Trophoblast cell (in vitro differentiated cells and primary cell): ENCODE measurements at regions not wholly inside any gene's neighbourhood (a gene's known extent, or its start where the extent isn't known, plus 50 kb on each side); places are given as distances from the start of the nearest gene placed in this dataset.

Experiments
- DNase-seq, 2 donors: peaks; one replicate each; pipeline ENCODE4 v3.0.0-alpha.2; 2016
- H2AFZ ChIP-seq: 2 replicates; pipeline ENCODE4 v1.6.1; 2013; ENCODE audit warnings: low read length, moderate library complexity, mild to moderate bottlenecking; ENCODE audit not compliant: insufficient read depth, poor library complexity
- H2AK5ac ChIP-seq: 2 replicates; pipeline ENCODE4 v1.6.1; 2013; ENCODE audit warnings: mild to moderate bottlenecking, low read length
- H2BK120ac ChIP-seq: 2 replicates; pipeline ENCODE4 v1.6.1; 2013; ENCODE audit warnings: low read length, mild to moderate bottlenecking, moderate library complexity; ENCODE audit not compliant: insufficient read depth, poor library complexity
- H2BK12ac ChIP-seq: 2 replicates; pipeline ENCODE4 v1.6.1; 2013; ENCODE audit warnings: mild to moderate bottlenecking, low read length, moderate library complexity
- H2BK5ac ChIP-seq: 2 replicates; pipeline ENCODE4 v1.6.1; 2013; ENCODE audit warnings: low read length, low read depth, moderate library complexity, mild to moderate bottlenecking; ENCODE audit not compliant: poor library complexity
- H3K14ac ChIP-seq: 2 replicates; pipeline ENCODE4 v1.6.1; 2013; ENCODE audit warnings: mild to moderate bottlenecking, low read length
- H3K18ac ChIP-seq: 2 replicates; pipeline ENCODE4 v1.6.1; 2013; ENCODE audit warnings: mild to moderate bottlenecking, low read length
- H3K23ac ChIP-seq: 2 replicates; pipeline ENCODE4 v1.6.1; 2013; ENCODE audit warnings: low read length
- H3K27ac ChIP-seq: 2 replicates; pipeline ENCODE4 v1.5.1; 2013; ENCODE audit warnings: low read depth, mild to moderate bottlenecking, inconsistent platforms, low read length, moderate library complexity
- H3K27me3 ChIP-seq: 2 replicates; pipeline ENCODE4 v1.6.1; 2013; ENCODE audit warnings: inconsistent platforms, mild to moderate bottlenecking, low read length, moderate library complexity; ENCODE audit not compliant: insufficient read depth
- H3K36me3 ChIP-seq, 2 experiments: 1 replicate in 1 of 2; 2 replicates in 1 of 2; pipeline ENCODE4 v1.6.1; 2013; ENCODE audit warnings: low read length in 2 of 2, mild to moderate bottlenecking in 2 of 2, moderate library complexity in 1 of 2; ENCODE audit not compliant: insufficient read depth in 2 of 2, control insufficient read depth in 1 of 2
- H3K4ac ChIP-seq: 2 replicates; pipeline ENCODE4 v1.6.1; 2013; ENCODE audit warnings: low read depth, mild to moderate bottlenecking, low read length, moderate library complexity
- H3K4me1 ChIP-seq, 2 experiments: 1 replicate in 1 of 2; 2 replicates in 1 of 2; pipeline ENCODE4 v1.6.1; 2013; ENCODE audit warnings: low read length in 2 of 2, mild to moderate bottlenecking in 2 of 2, moderate library complexity in 1 of 2; ENCODE audit not compliant: insufficient read depth in 2 of 2, control insufficient read depth in 1 of 2
- H3K4me2 ChIP-seq: 2 replicates; pipeline ENCODE4 v1.6.1; 2013; ENCODE audit warnings: inconsistent platforms, mild to moderate bottlenecking, low read length, moderate library complexity
- H3K4me3 ChIP-seq: 2 replicates; pipeline ENCODE4 v1.5.1; 2013; ENCODE audit warnings: mild to moderate bottlenecking, low read depth, low read length, inconsistent platforms
- H3K79me1 ChIP-seq: one replicate; pipeline ENCODE4 v1.6.1; 2013; ENCODE audit warnings: low read length
- H3K79me2 ChIP-seq: 2 replicates; pipeline ENCODE4 v1.6.1; 2013; ENCODE audit warnings: low read length, mild to moderate bottlenecking; ENCODE audit not compliant: control insufficient read depth, insufficient read depth, poor library complexity
- H3K9ac ChIP-seq: 2 replicates; pipeline ENCODE4 v1.6.1; 2013; ENCODE audit warnings: mild to moderate bottlenecking, low read length
- H3K9me3 ChIP-seq: 2 replicates; pipeline ENCODE4 v1.6.1; 2013; ENCODE audit warnings: low read depth, mild to moderate bottlenecking, control low read depth, inconsistent platforms, low read length; ENCODE audit not compliant: insufficient read depth
- H4K12ac ChIP-seq: 2 replicates; pipeline ENCODE4 v1.6.1; 2013; ENCODE audit warnings: low read depth, mild to moderate bottlenecking, low read length, moderate library complexity
- H4K8ac ChIP-seq: 2 replicates; pipeline ENCODE4 v1.6.1; 2013; ENCODE audit warnings: low read depth, mild to moderate bottlenecking, low read length, moderate library complexity
- H4K91ac ChIP-seq: one replicate; pipeline ENCODE4 v1.6.1; 2013; ENCODE audit warnings: low read depth, mild to moderate bottlenecking, low read length, moderate library complexity
- WGBS: extraction: QIAGEN DNeasy Blood & Tissue Kit; methylation state at CpG from one replicate; pipeline ENCODE4 v1.1.7; 2013; ENCODE audit warnings: missing lambda C conversion rate; ENCODE audit not compliant: insufficient read length, insufficient coverage; ENCODE audit errors: extremely low coverage; 5-methylcytosine and 5-hydroxymethylcytosine counted together

DNA sequence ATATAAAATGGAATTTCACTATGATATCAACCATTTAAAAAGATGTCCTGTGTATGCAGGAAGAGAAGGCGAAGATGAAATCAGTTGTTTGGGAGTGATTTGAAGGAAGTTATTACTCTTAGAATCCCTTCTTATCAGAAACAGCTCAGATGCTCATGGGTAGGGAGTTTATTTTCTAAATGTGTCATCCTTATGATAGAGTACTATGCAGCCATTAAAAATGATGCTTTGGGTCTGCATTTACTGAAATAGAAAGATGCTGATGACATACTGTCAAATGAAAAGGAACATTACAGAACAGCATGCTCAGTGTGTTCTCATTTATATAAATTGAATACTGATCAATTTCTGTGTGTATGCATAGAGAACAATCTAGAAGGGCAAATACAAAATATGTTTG lies 69.8 kb upstream of the MED13L start:
- Histone ChIP-seq H4K8ac (no peak overlapping the region), H3K79me1 (peaks cover 3% of the 10 kb centered on the region), H2BK12ac (no peak overlapping the region), H3K36me3 (no peaks in the 10 kb centered on the region), H3K4me1 (peaks cover 8 to 9% of the 10 kb centered on the region in 2 experiments), H3K4me2 (no peak overlapping the region), H2BK5ac (no peak overlapping the region), H4K91ac (no peak overlapping the region), H3K27me3 (no peaks in the 10 kb centered on the region), H3K27ac (no peak overlapping the region), H3K9me3 (no peaks in the 10 kb centered on the region), H3K4me3 (no peak overlapping the region), H3K79me2 (no peaks in the 10 kb centered on the region), H3K4ac (no peak overlapping the region), H3K9ac (no peak overlapping the region), H3K23ac (no peak overlapping the region), H2AFZ (no peak overlapping the region), H4K12ac (no peak overlapping the region), H3K14ac (no peak overlapping the region), H3K18ac (no peak overlapping the region), H2AK5ac (no peak overlapping the region), H2BK120ac (no peak overlapping the region)
- no peak for DNase-seq
- WGBS: no CpG with 5 or more reads among the region's 1 CpG

DNA sequence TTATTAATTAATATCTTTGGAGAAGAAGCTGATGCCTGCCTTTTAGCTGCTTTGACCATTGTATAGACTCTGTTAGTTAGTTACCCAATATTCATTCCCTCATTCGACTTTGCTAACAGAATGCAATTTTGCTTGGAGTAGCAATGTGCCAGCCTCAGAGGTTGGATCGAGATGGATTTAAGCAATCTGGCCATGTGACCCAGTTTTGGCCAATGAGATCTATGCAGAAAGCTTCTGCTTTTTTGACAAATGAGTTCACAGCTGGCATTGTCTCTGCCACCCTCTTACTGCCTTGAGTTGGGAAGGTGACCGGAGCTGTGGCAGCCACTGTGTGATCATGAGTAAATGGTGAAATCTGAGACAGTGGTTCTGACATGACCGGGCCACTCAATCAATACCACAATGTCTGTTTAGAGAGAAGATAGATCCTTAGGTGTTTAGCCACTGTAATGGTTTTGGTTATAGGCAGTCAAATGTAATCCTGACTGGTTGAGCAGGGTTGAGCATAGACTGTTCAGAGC lies 74.9 kb upstream of the MED13L start:
- H4K91ac ChIP-seq: no peak overlapping the region
- no peaks in the 10 kb centered on the region for H3K4me1 ChIP-seq
- H2BK120ac ChIP-seq: no peak overlapping the region
- no peak overlapping the region for H3K23ac ChIP-seq
- WGBS: no CpG with 5 or more reads among the region's 4 CpGs
- no peak overlapping the region for H4K12ac ChIP-seq
- H3K79me1 ChIP-seq: no peaks in the 10 kb centered on the region
- peaks cover 2% of the 10 kb centered on the region for H3K9me3 ChIP-seq
- H3K4ac ChIP-seq: no peak overlapping the region
- no peak overlapping the region for H2AFZ ChIP-seq
- no peak overlapping the region for H3K4me2 ChIP-seq
- no peaks in the 10 kb centered on the region for H3K79me2 ChIP-seq
- H3K9ac ChIP-seq: no peak overlapping the region
- H2AK5ac ChIP-seq: no peak overlapping the region
- no peak overlapping the region for H3K14ac ChIP-seq
- DNase-seq: no peak
- no peak overlapping the region for H2BK5ac ChIP-seq
- no peaks in the 10 kb centered on the region for H3K36me3 ChIP-seq
- no peak overlapping the region for H3K27ac ChIP-seq
- no peak overlapping the region for H3K18ac ChIP-seq
- H4K8ac ChIP-seq: no peak overlapping the region
- H3K4me3 ChIP-seq: no peak overlapping the region
- H2BK12ac ChIP-seq: no peak overlapping the region
- no peaks in the 10 kb centered on the region for H3K27me3 ChIP-seq

DNA sequence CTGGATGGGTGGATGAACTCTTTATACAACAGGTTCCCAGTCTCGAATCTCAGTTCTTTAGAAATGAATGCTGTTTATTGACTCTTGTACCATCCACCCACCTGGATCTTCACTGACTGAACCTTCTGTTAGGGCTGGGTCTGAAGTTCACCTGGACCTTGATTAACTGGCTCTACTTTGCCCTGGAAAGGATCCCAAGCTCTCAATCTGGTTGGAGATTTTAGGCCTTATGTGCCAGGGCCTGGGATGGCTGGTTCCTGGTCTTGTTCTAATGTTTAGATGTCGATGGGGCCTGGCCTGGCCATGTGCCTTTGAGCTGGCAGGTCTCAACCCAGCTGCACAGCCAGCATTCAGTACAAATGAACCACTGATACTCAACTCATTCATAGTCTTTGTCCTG lies 76.5 kb upstream of the MED13L start:
- H3K27ac ChIP-seq: no peak overlapping the region
- H3K79me2 ChIP-seq: no peaks in the 10 kb centered on the region
- H3K9me3 ChIP-seq: peaks cover 2% of the 10 kb centered on the region
- no peak overlapping the region for H3K14ac ChIP-seq
- H3K4ac ChIP-seq: no peak overlapping the region
- H3K23ac ChIP-seq: no peak overlapping the region
- no peak overlapping the region for H4K8ac ChIP-seq
- H2AK5ac ChIP-seq: no peak overlapping the region
- H3K18ac ChIP-seq: no peak overlapping the region
- peaks cover 2 to 3% of the 10 kb centered on the region in 2 experiments for H3K4me1 ChIP-seq
- H2BK12ac ChIP-seq: no peak overlapping the region
- no peak overlapping the region for H4K91ac ChIP-seq
- no peaks in the 10 kb centered on the region for H3K36me3 ChIP-seq
- no peak overlapping the region for H3K4me3 ChIP-seq
- no peak overlapping the region for H2BK5ac ChIP-seq
- H3K79me1 ChIP-seq: no peaks in the 10 kb centered on the region
- no peak for DNase-seq
- H4K12ac ChIP-seq: no peak overlapping the region
- H3K4me2 ChIP-seq: no peak overlapping the region
- no peak overlapping the region for H3K9ac ChIP-seq
- no CpG with 5 or more reads among the region's 2 CpGs for WGBS
- no peaks in the 10 kb centered on the region for H3K27me3 ChIP-seq
- H2AFZ ChIP-seq: no peak overlapping the region
- H2BK120ac ChIP-seq: no peak overlapping the region

- Histone ChIP-seq H3K14ac (no peak overlapping the region), H3K79me2 (no peaks in the 10 kb centered on the region), H3K36me3 (no peaks in the 10 kb centered on the region), H2AFZ (no peak overlapping the region), H3K9me3 (peaks cover 2% of the 10 kb centered on the region), H3K79me1 (no peaks in the 10 kb centered on the region), H2BK12ac (no peak overlapping the region), H3K4me1 (peaks cover 2 to 5% of the 10 kb centered on the region in 2 experiments), H4K12ac (no peak overlapping the region), H3K4me3 (no peak overlapping the region), H2BK120ac (no peak overlapping the region), H3K4me2 (no peak overlapping the region), H3K27me3 (no peaks in the 10 kb centered on the region), H2AK5ac (no peak overlapping the region), H4K91ac (no peak overlapping the region), H4K8ac (no peak overlapping the region), H3K18ac (no peak overlapping the region), H3K9ac (no peak overlapping the region), H3K27ac (no peak overlapping the region), H3K23ac (no peak overlapping the region), H2BK5ac (no peak overlapping the region), H3K4ac (no peak overlapping the region)
- WGBS: no CpG with 5 or more reads among the region's 5 CpGs
- no peak for DNase-seq
Measured at GRCh38 chr12:116354534-116354933, 77.0 kb upstream of the MED13L start.
